WTC11 (cell line): ENCODE measurements at regions not wholly inside any gene's neighbourhood (a gene's known extent, or its start where the extent isn't known, plus 50 kb on each side); places are given as distances from the start of the nearest gene placed in this dataset.
A peak's percentile ranks its signal among the peaks of the same experiment; 100 is the strongest.

Experiments
- ATAC-seq: fragments of 200-7000 bp; cut with Tn5 transposase; 2 replicates; pipeline ENCODE4 v1.10.0; 2021; ENCODE audit warnings: mild to moderate bottlenecking, moderate library complexity
- CTCF ChIA-PET: fragments of 300-600 bp; sonication (Branson Sonifier 250); formaldehyde crosslinking; loops from one replicate; lab custom pipeline; 2021; ENCODE audit warnings: antibody characterized with exemption; lab: Charles Lee
- POLR2A ChIA-PET: fragments of 350-600 bp; sonication (Branson Sonifier 250); formaldehyde crosslinking; loops from one replicate; lab custom pipeline; 2021; ENCODE audit warnings: antibody characterized with exemption; lab: Charles Lee
- DNase-seq: peaks from one replicate; pipeline ENCODE4 v3.0.0; 2021; ENCODE audit warnings: low spot score
- H3K27ac Mint-ChIP-seq: 2 replicates; pipeline ENCODE4 v1.8.0; 2021; ENCODE audit warnings: mixed read lengths
- H3K27me3 Mint-ChIP-seq: 2 replicates; pipeline ENCODE4 v1.8.0; 2021; ENCODE audit warnings: low read depth, mild to moderate bottlenecking, moderate library complexity, mixed read lengths
- H3K36me3 Mint-ChIP-seq: 2 replicates; pipeline ENCODE4 v1.8.0; 2021; ENCODE audit warnings: mixed read lengths
- H3K4me1 Mint-ChIP-seq: 2 replicates; pipeline ENCODE4 v1.8.0; 2022; ENCODE audit warnings: mixed read lengths
- H3K4me3 Mint-ChIP-seq: 2 replicates; pipeline ENCODE4 v1.8.0; 2021; ENCODE audit warnings: mild to moderate bottlenecking, moderate library complexity, mixed read lengths
- H3K9me3 Mint-ChIP-seq: 2 replicates; pipeline ENCODE4 v1.8.0; 2021; ENCODE audit warnings: mixed read lengths
- AFF4 ChIP-seq: sonication (generic); formaldehyde crosslinking; IDR thresholded peaks from 2 replicates; pipeline ENCODE4 v1.8.1; 2023; ENCODE audit warnings: mild to moderate bottlenecking, missing genetic modification reagents, borderline replicate concordance
- CREM ChIP-seq: sonication (generic); formaldehyde crosslinking; IDR thresholded peaks from 2 replicates; pipeline ENCODE4 v1.8.1; 2022; ENCODE audit warnings: mild to moderate bottlenecking, missing genetic modification reagents, moderate library complexity
- FOXJ3 ChIP-seq: sonication (generic); formaldehyde crosslinking; IDR thresholded peaks from 2 replicates; pipeline ENCODE4 v1.9.0; 2021; ENCODE audit warnings: missing genetic modification reagents, mild to moderate bottlenecking, borderline replicate concordance
- GRHL2 ChIP-seq: fragments of 250-450 bp; sonication (Bioruptor Pico); IDR thresholded peaks from 2 replicates; pipeline ENCODE4 v1.8.0; 2022; ENCODE audit warnings: mild to moderate bottlenecking, moderate library complexity; ENCODE audit not compliant: insufficient replicate concordance, severe bottlenecking
- GTF2I ChIP-seq: fragments of 250-450 bp; sonication (Bioruptor Pico); conservative IDR thresholded peaks from 2 replicates; pipeline ENCODE4 v1.4.0; 2021; ENCODE audit warnings: mild to moderate bottlenecking
- HMGA2 ChIP-seq: fragments of 250-450 bp; sonication (Bioruptor Pico); IDR thresholded peaks from 2 replicates; pipeline ENCODE4 v1.4.0; 2021; ENCODE audit warnings: mild to moderate bottlenecking, moderate library complexity
- NR1H2 ChIP-seq: sonication (generic); formaldehyde crosslinking; IDR thresholded peaks from 2 replicates; pipeline ENCODE4 v1.9.0; 2021; ENCODE audit warnings: mild to moderate bottlenecking, moderate library complexity, missing genetic modification reagents
- SMAD3 ChIP-seq: sonication (generic); formaldehyde crosslinking; IDR thresholded peaks from 2 replicates; pipeline ENCODE4 v1.8.0; 2022; ENCODE audit warnings: missing genetic modification reagents, mild to moderate bottlenecking, borderline replicate concordance
- TEAD4 ChIP-seq: sonication (generic); formaldehyde crosslinking; IDR thresholded peaks from 2 replicates; pipeline ENCODE4 v1.8.0; 2022; ENCODE audit warnings: mild to moderate bottlenecking, missing genetic modification reagents
- ZNF121 ChIP-seq: sonication (generic); formaldehyde crosslinking; IDR thresholded peaks from 2 replicates; pipeline ENCODE4 v1.8.0; 2023; ENCODE audit warnings: missing genetic modification reagents
- ZNF138 ChIP-seq: sonication (generic); formaldehyde crosslinking; conservative IDR thresholded peaks from 2 replicates; pipeline ENCODE4 v1.8.1; 2022; ENCODE audit warnings: mild to moderate bottlenecking, moderate library complexity, missing genetic modification reagents
- ZNF263 ChIP-seq: sonication (generic); formaldehyde crosslinking; IDR thresholded peaks from 2 replicates; pipeline ENCODE4 v1.8.1; 2022; ENCODE audit warnings: low read depth, mild to moderate bottlenecking, moderate library complexity, missing genetic modification reagents
- ZNF317 ChIP-seq: sonication (generic); formaldehyde crosslinking; IDR thresholded peaks from 2 replicates; pipeline ENCODE4 v1.8.1; 2023; ENCODE audit warnings: low read depth, mild to moderate bottlenecking, moderate library complexity, missing genetic modification reagents, borderline replicate concordance
- ZNF423 ChIP-seq: fragments of 250-450 bp; sonication (Bioruptor Pico); IDR thresholded peaks from 2 replicates; pipeline ENCODE4 v2.1.2; 2022; ENCODE audit warnings: mild to moderate bottlenecking, moderate library complexity
- ZSCAN18 ChIP-seq: fragments of 250-450 bp; sonication (Bioruptor Pico); IDR thresholded peaks from 2 replicates; pipeline ENCODE4 v2.1.2; 2022; ENCODE audit warnings: mild to moderate bottlenecking, moderate library complexity
- TF ChIP-seq, protein P1 (sequence below): sonication (generic); formaldehyde crosslinking; IDR thresholded peaks from 2 replicates; pipeline ENCODE4 v1.8.1; 2022; ENCODE audit warnings: low read depth, mild to moderate bottlenecking, moderate library complexity, missing genetic modification reagents, borderline replicate concordance
- TF ChIP-seq, protein P2 (sequence below): sonication (generic); formaldehyde crosslinking; IDR thresholded peaks from 2 replicates; pipeline ENCODE4 v1.8.1; 2023; ENCODE audit warnings: mild to moderate bottlenecking, missing genetic modification reagents, moderate library complexity
- TF ChIP-seq, protein P3 (sequence below): sonication (generic); formaldehyde crosslinking; conservative IDR thresholded peaks from 2 replicates; pipeline ENCODE4 v1.8.1; 2022; ENCODE audit warnings: mild to moderate bottlenecking, missing genetic modification reagents
- TF ChIP-seq, protein P4 (sequence below): sonication (generic); formaldehyde crosslinking; IDR thresholded peaks from 2 replicates; pipeline ENCODE4 v1.8.1; 2023; ENCODE audit warnings: mild to moderate bottlenecking, moderate library complexity, missing genetic modification reagents

- no peak overlapping the region for H3K4me3 Mint-ChIP-seq
Observed at GRCh38 chr21:23729331-23729730, 1878.0 kb downstream of the MRPL39 start.

GRCh38 chr21:23725576-23725975 is 1881.7 kb downstream of the MRPL39 start:
- no peak for TF ChIP-seq ZNF263 (CRISPR knock-in tag)
- TF ChIP-seq ZSCAN18 (CRISPR knock-in tag), result 0 out of 2 replicates have a peak, but pooled peaks have one; percentile 35
- no peaks in the 10 kb centered on the region for H3K4me1 Mint-ChIP-seq
- no peaks in the 10 kb centered on the region for H3K27me3 Mint-ChIP-seq
- DNase-seq, result no peak
- no peak overlapping the region for H3K27ac Mint-ChIP-seq
- 0 out of 2 replicates have a peak, but pooled peaks cover 3% of the 10 kb centered on the region for H3K9me3 Mint-ChIP-seq
- no peak overlapping the region for H3K4me3 Mint-ChIP-seq
- POLR2A ChIA-PET, result no interaction called here
- peak; percentile 87 for ATAC-seq
- peaks cover 3% of the 10 kb centered on the region; the same call in 1 of the 2 replicates for H3K36me3 Mint-ChIP-seq
- CTCF ChIA-PET, result interaction anchor here (0.6 to 1.4 kb wide), 13 partner anchors 10 to 320 kb away, joined by 3 to 6 read pairs (median 3); no protein-coding TSS in a partner anchor

More at GRCh38 chr21:23729331-23729730, 1878.0 kb downstream of the MRPL39 start:
- H3K36me3 Mint-ChIP-seq, result no peaks in the 10 kb centered on the region
- H3K27me3 Mint-ChIP-seq, result no peaks in the 10 kb centered on the region
- ChIA-PET POLR2A (no interaction called here), CTCF (interaction anchor here (0.7 kb wide), 1 partner anchor 46 kb away, joined by 7 read pairs; no protein-coding TSS in a partner anchor)
- H3K27ac Mint-ChIP-seq, result no peak overlapping the region
- no peak for TF ChIP-seq SMAD3 (CRISPR knock-in tag)
- TF ChIP-seq, protein P1, sequence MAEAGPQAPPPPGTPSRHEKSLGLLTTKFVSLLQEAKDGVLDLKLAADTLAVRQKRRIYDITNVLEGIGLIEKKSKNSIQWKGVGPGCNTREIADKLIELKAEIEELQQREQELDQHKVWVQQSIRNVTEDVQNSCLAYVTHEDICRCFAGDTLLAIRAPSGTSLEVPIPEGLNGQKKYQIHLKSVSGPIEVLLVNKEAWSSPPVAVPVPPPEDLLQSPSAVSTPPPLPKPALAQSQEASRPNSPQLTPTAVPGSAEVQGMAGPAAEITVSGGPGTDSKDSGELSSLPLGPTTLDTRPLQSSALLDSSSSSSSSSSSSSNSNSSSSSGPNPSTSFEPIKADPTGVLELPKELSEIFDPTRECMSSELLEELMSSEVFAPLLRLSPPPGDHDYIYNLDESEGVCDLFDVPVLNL (CRISPR knock-in tag), result no peak
- no peak for TF ChIP-seq GTF2I (CRISPR knock-in tag)
- TF ChIP-seq TEAD4 (CRISPR knock-in tag), result no peak
- no peak for TF ChIP-seq ZNF121 (CRISPR knock-in tag)
- TF ChIP-seq ZNF138, result no peak
- TF ChIP-seq, protein P2, sequence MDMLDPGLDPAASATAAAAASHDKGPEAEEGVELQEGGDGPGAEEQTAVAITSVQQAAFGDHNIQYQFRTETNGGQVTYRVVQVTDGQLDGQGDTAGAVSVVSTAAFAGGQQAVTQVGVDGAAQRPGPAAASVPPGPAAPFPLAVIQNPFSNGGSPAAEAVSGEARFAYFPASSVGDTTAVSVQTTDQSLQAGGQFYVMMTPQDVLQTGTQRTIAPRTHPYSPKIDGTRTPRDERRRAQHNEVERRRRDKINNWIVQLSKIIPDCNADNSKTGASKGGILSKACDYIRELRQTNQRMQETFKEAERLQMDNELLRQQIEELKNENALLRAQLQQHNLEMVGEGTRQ (CRISPR knock-in tag), result no peak
- TF ChIP-seq NR1H2 (CRISPR knock-in tag), result no peak
- TF ChIP-seq, protein P3, sequence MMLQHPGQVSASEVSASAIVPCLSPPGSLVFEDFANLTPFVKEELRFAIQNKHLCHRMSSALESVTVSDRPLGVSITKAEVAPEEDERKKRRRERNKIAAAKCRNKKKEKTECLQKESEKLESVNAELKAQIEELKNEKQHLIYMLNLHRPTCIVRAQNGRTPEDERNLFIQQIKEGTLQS, result no peak
- TF ChIP-seq HMGA2 (CRISPR knock-in tag), result no peak
- TF ChIP-seq ZNF423 (CRISPR knock-in tag), result no peak
- H3K4me1 Mint-ChIP-seq, result peaks cover 3% of the 10 kb centered on the region; the same call in 1 of the 2 replicates
- ATAC-seq, result no peak
- peaks cover 4% of the 10 kb centered on the region; the same call in 1 of the 2 replicates for H3K9me3 Mint-ChIP-seq
- DNase-seq, result no peak

DNA sequence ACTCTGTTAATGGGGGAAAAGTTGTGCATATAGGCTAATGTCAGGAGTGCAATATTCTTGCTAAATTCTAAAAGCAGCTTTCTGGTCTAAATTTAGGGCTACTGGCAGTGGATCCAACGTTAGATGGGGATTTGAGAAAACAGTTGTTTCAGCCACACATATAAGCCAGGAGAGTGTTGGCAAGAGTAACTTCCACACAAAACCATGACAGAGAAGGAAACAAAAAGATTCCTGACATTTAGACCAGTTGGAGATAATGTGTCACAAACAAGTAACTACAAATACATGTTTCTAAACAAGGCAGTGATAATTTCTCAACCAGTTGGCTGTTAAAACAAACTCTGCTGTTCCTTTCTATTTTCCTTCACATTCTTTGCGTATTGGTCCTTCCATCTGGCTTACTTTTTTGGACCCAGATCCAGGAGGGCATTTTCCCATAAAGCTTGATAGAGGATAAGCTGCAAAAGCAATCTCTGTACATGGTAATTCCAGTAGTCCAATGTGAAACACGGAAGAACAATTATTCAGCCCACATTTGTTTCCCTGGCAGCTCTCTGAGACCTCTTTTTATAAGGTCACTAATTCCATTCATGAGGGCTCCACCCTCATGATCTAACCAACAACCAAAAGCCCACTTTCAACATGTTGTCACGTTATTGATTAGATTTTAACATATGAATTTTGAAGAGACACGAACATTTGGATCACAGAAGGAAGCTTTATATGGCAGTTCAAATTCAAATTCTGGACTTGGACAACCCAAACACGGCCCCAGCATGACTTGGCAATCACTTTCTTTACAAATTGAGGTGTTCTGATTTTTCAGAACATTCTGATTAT is 1888.6 kb downstream of the MRPL39 start:
- H3K4me1 Mint-ChIP-seq, result no peaks in the 10 kb centered on the region
- H3K4me3 Mint-ChIP-seq, result no peak overlapping the region
- H3K9me3 Mint-ChIP-seq, result peaks cover 26% of the 10 kb centered on the region
- H3K36me3 Mint-ChIP-seq, result peaks cover 7% of the 10 kb centered on the region; the same call in 1 of the 2 replicates
- H3K27me3 Mint-ChIP-seq, result no peaks in the 10 kb centered on the region
- ChIA-PET CTCF (no interaction called here), POLR2A (no interaction called here)
- DNase-seq, result no peak
- no peak overlapping the region for H3K27ac Mint-ChIP-seq
- ATAC-seq, result no peak
- TF ChIP-seq FOXJ3 (no peak), AFF4 (CRISPR knock-in tag) (no peak), CREM (no peak), ZNF317 (no peak), GRHL2 (CRISPR knock-in tag) (no peak)
- TF ChIP-seq, protein P4, sequence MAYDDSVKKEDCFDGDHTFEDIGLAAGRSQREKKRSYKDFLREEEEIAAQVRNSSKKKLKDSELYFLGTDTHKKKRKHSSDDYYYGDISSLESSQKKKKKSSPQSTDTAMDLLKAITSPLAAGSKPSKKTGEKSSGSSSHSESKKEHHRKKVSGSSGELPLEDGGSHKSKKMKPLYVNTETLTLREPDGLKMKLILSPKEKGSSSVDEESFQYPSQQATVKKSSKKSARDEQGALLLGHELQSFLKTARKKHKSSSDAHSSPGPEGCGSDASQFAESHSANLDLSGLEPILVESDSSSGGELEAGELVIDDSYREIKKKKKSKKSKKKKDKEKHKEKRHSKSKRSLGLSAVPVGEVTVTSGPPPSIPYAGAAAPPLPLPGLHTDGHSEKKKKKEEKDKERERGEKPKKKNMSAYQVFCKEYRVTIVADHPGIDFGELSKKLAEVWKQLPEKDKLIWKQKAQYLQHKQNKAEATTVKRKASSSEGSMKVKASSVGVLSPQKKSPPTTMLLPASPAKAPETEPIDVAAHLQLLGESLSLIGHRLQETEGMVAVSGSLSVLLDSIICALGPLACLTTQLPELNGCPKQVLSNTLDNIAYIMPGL, result no peak
